K562 (cell line): ENCODE measurements at regions not wholly inside any gene's neighbourhood (a gene's known extent, or its start where the extent isn't known, plus 50 kb on each side); places are given as distances from the start of the nearest gene placed in this dataset.

ENCODE experiments used
- ATAC-seq: fragments of 200-7000 bp; cut with Tn5 transposase; 3 replicates; pipeline ENCODE4 v1.9.1; 2020; ENCODE audit warnings: moderate library complexity
- BruUV-seq: library from RNA; stranded (reverse); fragments of 400-500 nt; replicated peaks from 2 replicates; lab custom pipeline; 2021; lab: Mats Ljungman, UMichigan
- CTCF ChIA-PET: fragments of 300-600 bp; formaldehyde crosslinking; extraction: SDS; loops from one replicate; lab custom pipeline; 2021; ENCODE audit warnings: low intra/inter-chr PET ratio; lab: Yijun Ruan, JAX
- POLR2A ChIA-PET: fragments of 300-600, 350-650 bp; sonication (Branson Sonifier 250); formaldehyde crosslinking; extraction: SDS; loops from one replicate; lab custom pipeline; 2021; ENCODE audit warnings: antibody characterized with exemption, inconsistent platforms; lab: Yijun Ruan, JAX
- DNase-seq, 4 experiments: peaks; one replicate each; pipeline versions ENCODE4 v3.0.0 to v3.0.0-alpha.2; 2011 to 2018; ENCODE audit warnings: low spot score in 3 of 4, mixed read lengths in 3 of 4; ENCODE audit errors: extremely low read depth in 1 of 4
- FAIRE-seq: peaks from 2 replicates; lab custom pipeline; 2011; peaks lifted over from hg19 to GRCh38; lab: Jason Lieb, UNC
- H2AFZ ChIP-seq: 2 replicates; pipeline ENCODE4 v1.6.0; 2011; ENCODE audit warnings: low read depth, low read length, control low read depth, inconsistent platforms
- H3K27ac ChIP-seq: fragments of 200-600 bp; 3 replicates; pipeline ENCODE4 v1.8.0; 2011; ENCODE audit warnings: low read depth, mild to moderate bottlenecking, control low read depth, inconsistent platforms, low read length, moderate library complexity, mixed read lengths; ENCODE audit errors: extremely low read depth
- H3K27me3 ChIP-seq, 2 experiments: fragments of 300-600 bp in 1 of 2; 2 replicates in 1 of 2; 3 replicates in 1 of 2; pipeline versions ENCODE4 v1.6.0 to v1.8.0; 2011; ENCODE audit warnings: inconsistent platforms in 2 of 2, low read length in 2 of 2, mild to moderate bottlenecking in 1 of 2, mixed read lengths in 1 of 2, moderate library complexity in 1 of 2; ENCODE audit not compliant: control insufficient read depth in 2 of 2, insufficient read depth in 2 of 2
- H3K36me3 ChIP-seq: fragments of 300-600 bp; 3 replicates; pipeline ENCODE4 v1.8.0; 2011; ENCODE audit warnings: mild to moderate bottlenecking, low read length, inconsistent platforms; ENCODE audit not compliant: control insufficient read depth, insufficient read depth
- H3K4me1 ChIP-seq, 2 experiments: fragments of 200-600 bp in 1 of 2; replicated peaks in 1 of 2; 2 replicates in 1 of 2; 3 replicates in 1 of 2; pipeline versions ENCODE4 v1.5.1 to v1.8.0; 2011; ENCODE audit warnings: inconsistent platforms in 2 of 2, low read length in 2 of 2, mild to moderate bottlenecking in 1 of 2, mixed read lengths in 1 of 2, moderate library complexity in 1 of 2; ENCODE audit not compliant: control insufficient read depth in 2 of 2, insufficient read depth in 2 of 2
- H3K4me2 ChIP-seq: 2 replicates; pipeline ENCODE4 v1.6.1; 2011; ENCODE audit warnings: low read length, control low read depth, inconsistent platforms, mixed read lengths; ENCODE audit not compliant: insufficient read depth
- H3K4me3 ChIP-seq: fragments of 200-600 bp; sonication (generic), shearing (Covaris generic); 2 replicates; pipeline ENCODE4 v1.5.1; 2016; ENCODE audit warnings: control low read depth, inconsistent platforms
- H3K79me2 ChIP-seq: fragments of 200-600 bp; 3 replicates; pipeline ENCODE4 v1.8.0; 2011; ENCODE audit warnings: low read length, inconsistent platforms; ENCODE audit not compliant: control insufficient read depth, insufficient read depth
- H3K9ac ChIP-seq, 2 experiments: 2 replicates each; pipeline versions ENCODE4 v1.6.0 to v1.6.1; 2011; ENCODE audit warnings: low read depth in 2 of 2, low read length in 2 of 2, control low read depth in 1 of 2, inconsistent platforms in 1 of 2, mild to moderate bottlenecking in 1 of 2, mixed read lengths in 1 of 2; ENCODE audit not compliant: insufficient read depth in 1 of 2
- H3K9me1 ChIP-seq: one replicate; pipeline ENCODE4 v1.6.0; 2011; ENCODE audit warnings: inconsistent platforms, mild to moderate bottlenecking, low read length, moderate library complexity; ENCODE audit not compliant: control insufficient read depth, insufficient read depth
- H3K9me3 ChIP-seq: replicated peaks from 2 replicates; pipeline ENCODE4 v1.5.1; 2011; ENCODE audit warnings: low read depth, low read length, inconsistent platforms; ENCODE audit not compliant: control insufficient read depth, insufficient read depth
- H4K20me1 ChIP-seq: replicated peaks from 2 replicates; pipeline ENCODE4 v1.6.1; 2011; ENCODE audit warnings: low read length, inconsistent platforms, mixed read lengths; ENCODE audit not compliant: control insufficient read depth, insufficient read depth
- ASH1L ChIP-seq: fragments of 450-650 bp; IDR thresholded peaks from 2 replicates; pipeline ENCODE4 v1.6.1; 2018; ENCODE audit warnings: borderline replicate concordance, mild to moderate bottlenecking, low read depth; ENCODE audit not compliant: partially characterized antibody
- ESRRA ChIP-seq: fragments of 450-650 bp; IDR thresholded peaks from 2 replicates; pipeline ENCODE4 v1.6.1; 2014; ENCODE audit warnings: low read depth, mild to moderate bottlenecking, moderate library complexity, borderline replicate concordance
- GATAD2A ChIP-seq: fragments of 450-650 bp; IDR thresholded peaks from 2 replicates; pipeline ENCODE4 v1.6.1; 2017
- HNRNPK ChIP-seq: fragments of 200-400 bp; formaldehyde crosslinking; IDR thresholded peaks from one replicate; pipeline ENCODE4 v1.6.1; 2018; ENCODE audit warnings: mild to moderate bottlenecking, low read depth, low read length; ENCODE audit not compliant: poor library complexity, severe bottlenecking
- IRF2 ChIP-seq: sonication (generic); formaldehyde crosslinking; IDR thresholded peaks from 2 replicates; pipeline ENCODE4 v1.8.1; 2022; ENCODE audit warnings: mild to moderate bottlenecking, missing genetic modification reagents
- LEF1 ChIP-seq: fragments of 450-650 bp; IDR thresholded peaks from 2 replicates; pipeline ENCODE4 v1.6.1; 2016; ENCODE audit warnings: mild to moderate bottlenecking
- MEF2D ChIP-seq: conservative IDR thresholded peaks from 2 replicates; pipeline ENCODE4 v1.6.1; 2016; ENCODE audit warnings: low read depth, missing genetic modification characterization, missing compliant biosample characterization
- MXI1 ChIP-seq: IDR thresholded peaks from 2 replicates; pipeline ENCODE4 v1.6.1; 2011; ENCODE audit warnings: low read depth, mild to moderate bottlenecking, improper control_type of control experiment, low read length
- NEUROD1 ChIP-seq: fragments of 150-350 bp; IDR thresholded peaks from 2 replicates; pipeline ENCODE4 v1.6.1; 2014; ENCODE audit warnings: borderline replicate concordance, low read length, low read depth; ENCODE audit not compliant: partially characterized antibody
- ZFPM2 ChIP-seq: fragments of 250-450 bp; sonication (Bioruptor Pico); IDR thresholded peaks from 2 replicates; pipeline ENCODE4 v1.5.1; 2022; ENCODE audit warnings: mild to moderate bottlenecking
- WGBS: fragments of 100-300 bp; shearing (Covaris generic); methylation state at CpG from one replicate; pipeline ENCODE4 v1.1.6; 2016; ENCODE audit warnings: low coverage, mixed read lengths; ENCODE audit not compliant: insufficient coverage; ENCODE audit errors: missing lambda C conversion rate; 5-methylcytosine and 5-hydroxymethylcytosine counted together
- in situ Hi-C: fragments of 300-500 bp; cut with MboI; formaldehyde crosslinking; loops from 4 replicates; pipeline ENCODE4 v1.15.0; 2018; ENCODE audit warnings: inconsistent platforms, mixed read lengths
- intact Hi-C: fragments of 100-400 bp; cut with micrococcal nuclease; formaldehyde crosslinking; loops from 2 replicates; pipeline ENCODE4 v1.14.2; 2022
- TF ChIP-seq, protein P1 (sequence below): fragments of 250-450 bp; sonication (Bioruptor Pico); IDR thresholded peaks from 2 replicates; pipeline ENCODE4 v1.8.0; 2021; ENCODE audit warnings: moderate library complexity, mild to moderate bottlenecking, inconsistent platforms

DNA sequence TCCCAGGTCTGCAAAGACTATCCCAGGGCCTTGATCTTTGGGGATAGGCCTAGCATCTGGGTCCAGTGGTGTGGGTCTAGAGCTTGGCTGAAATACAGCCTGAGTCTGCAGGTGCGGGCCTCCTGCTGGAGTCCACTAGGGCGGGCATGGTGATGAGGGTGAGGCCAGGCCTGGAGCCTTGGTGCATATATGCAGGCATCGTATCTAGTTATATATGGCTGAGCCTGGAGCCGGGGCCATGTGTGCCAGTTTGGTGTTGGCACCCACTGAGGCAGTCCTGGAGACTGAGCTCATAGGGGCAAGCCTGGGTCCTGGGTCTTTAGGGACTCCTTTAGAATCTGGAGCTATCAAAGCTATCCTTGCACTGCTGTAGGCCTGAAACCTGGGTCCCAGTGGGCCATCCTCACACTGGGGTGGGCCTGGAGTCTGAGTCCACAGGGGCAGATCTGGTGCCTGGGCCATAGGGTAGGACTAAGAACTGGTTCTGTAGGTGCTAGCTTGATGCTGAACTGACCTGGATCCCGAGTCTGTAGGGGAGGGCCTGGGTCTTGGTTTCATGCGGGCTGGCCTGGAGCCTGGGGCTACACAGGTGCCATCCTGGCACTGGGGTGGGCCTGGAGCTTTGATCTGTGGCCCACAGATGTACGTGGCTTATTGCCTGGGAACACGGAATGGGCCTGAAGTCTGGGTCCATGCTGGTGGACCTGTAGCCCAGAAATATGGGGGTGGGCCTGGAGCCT lies 346.5 kb upstream of the MEF2C start:
- ChIA-PET POLR2A (no interaction called here), CTCF (no interaction called here)
- no peak for TF ChIP-seq ASH1L
- no peak for TF ChIP-seq ZFPM2
- TF ChIP-seq MEF2D (tag): no peak
- TF ChIP-seq, protein P1, sequence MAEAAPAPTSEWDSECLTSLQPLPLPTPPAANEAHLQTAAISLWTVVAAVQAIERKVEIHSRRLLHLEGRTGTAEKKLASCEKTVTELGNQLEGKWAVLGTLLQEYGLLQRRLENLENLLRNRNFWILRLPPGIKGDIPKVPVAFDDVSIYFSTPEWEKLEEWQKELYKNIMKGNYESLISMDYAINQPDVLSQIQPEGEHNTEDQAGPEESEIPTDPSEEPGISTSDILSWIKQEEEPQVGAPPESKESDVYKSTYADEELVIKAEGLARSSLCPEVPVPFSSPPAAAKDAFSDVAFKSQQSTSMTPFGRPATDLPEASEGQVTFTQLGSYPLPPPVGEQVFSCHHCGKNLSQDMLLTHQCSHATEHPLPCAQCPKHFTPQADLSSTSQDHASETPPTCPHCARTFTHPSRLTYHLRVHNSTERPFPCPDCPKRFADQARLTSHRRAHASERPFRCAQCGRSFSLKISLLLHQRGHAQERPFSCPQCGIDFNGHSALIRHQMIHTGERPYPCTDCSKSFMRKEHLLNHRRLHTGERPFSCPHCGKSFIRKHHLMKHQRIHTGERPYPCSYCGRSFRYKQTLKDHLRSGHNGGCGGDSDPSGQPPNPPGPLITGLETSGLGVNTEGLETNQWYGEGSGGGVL: no peak
- no peak for TF ChIP-seq GATAD2A
- no peak for TF ChIP-seq MXI1
- TF ChIP-seq NEUROD1: no peak
- TF ChIP-seq ESRRA: no peak
- TF ChIP-seq LEF1: no peak
- TF ChIP-seq HNRNPK: no peak
- no peak for TF ChIP-seq IRF2
- Histone ChIP-seq H3K79me2 (no peaks in the 10 kb centered on the region), H3K4me3 (no peak overlapping the region), H3K36me3 (no peaks in the 10 kb centered on the region), H3K9me1 (no peaks in the 10 kb centered on the region), H3K9me3 (no peaks in the 10 kb centered on the region), H3K27ac (no peak overlapping the region), H3K27me3 (no peaks in the 10 kb centered on the region), H3K9ac (no peak overlapping the region), H2AFZ (no peak overlapping the region), H3K4me2 (no peak overlapping the region), H3K4me1 (no peaks in the 10 kb centered on the region), H4K20me1 (no peaks in the 10 kb centered on the region)
- intact Hi-C loops: no loop called here
- WGBS: 44% methylated on average over 8 of the region's 8 CpGs
- no peak for ATAC-seq
- DNase-seq: no peak
- no TSS peak for BruUV-seq
- no peak for FAIRE-seq
- in situ Hi-C loops: no loop called here
